GM10266 (cell line): ENCODE measurements at regions not wholly inside any gene's neighbourhood (a gene's known extent, or its start where the extent isn't known, plus 50 kb on each side); places are given as distances from the start of the nearest gene placed in this dataset.
"Not testable (repeated sequence)": the region's sequence is repeated elsewhere in the genome, so short reads cannot be mapped to it uniquely, and the experiment has no call there.

Experiments
- DNase-seq: peaks from one replicate; pipeline ENCODE4 v3.0.0; 2012; ENCODE audit errors: extremely low spot score
- TF ChIP-seq, protein P1 (sequence below): IDR thresholded peaks from 2 replicates; pipeline ENCODE4 v1.5.1; 2012; ENCODE audit warnings: mild to moderate bottlenecking, low read depth; ENCODE audit not compliant: control insufficient read depth, insufficient read depth; ENCODE audit errors: missing control alignments

DNA sequence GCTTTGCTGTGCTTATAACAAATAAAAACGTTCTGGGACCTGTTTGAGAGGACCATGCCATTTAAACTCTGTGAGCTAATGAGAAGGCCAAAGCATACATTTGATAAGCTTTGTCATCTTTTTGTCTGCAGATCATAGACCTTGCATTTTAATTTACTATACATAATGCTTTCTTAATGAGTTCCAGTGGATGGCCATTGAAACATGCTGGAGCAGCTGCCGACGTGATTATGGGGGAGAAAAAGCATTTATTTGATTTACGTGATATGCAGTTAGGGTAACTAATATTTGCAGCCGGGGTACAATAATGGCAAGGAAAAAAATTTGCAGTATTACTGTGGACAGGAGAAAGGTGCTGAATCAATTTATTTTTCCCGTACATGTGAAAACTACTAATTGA, 240.2 kb downstream of the FAT3 start:
- TF ChIP-seq, protein P1, sequence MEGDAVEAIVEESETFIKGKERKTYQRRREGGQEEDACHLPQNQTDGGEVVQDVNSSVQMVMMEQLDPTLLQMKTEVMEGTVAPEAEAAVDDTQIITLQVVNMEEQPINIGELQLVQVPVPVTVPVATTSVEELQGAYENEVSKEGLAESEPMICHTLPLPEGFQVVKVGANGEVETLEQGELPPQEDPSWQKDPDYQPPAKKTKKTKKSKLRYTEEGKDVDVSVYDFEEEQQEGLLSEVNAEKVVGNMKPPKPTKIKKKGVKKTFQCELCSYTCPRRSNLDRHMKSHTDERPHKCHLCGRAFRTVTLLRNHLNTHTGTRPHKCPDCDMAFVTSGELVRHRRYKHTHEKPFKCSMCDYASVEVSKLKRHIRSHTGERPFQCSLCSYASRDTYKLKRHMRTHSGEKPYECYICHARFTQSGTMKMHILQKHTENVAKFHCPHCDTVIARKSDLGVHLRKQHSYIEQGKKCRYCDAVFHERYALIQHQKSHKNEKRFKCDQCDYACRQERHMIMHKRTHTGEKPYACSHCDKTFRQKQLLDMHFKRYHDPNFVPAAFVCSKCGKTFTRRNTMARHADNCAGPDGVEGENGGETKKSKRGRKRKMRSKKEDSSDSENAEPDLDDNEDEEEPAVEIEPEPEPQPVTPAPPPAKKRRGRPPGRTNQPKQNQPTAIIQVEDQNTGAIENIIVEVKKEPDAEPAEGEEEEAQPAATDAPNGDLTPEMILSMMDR, result no peak
- DNase-seq, result no peak

GRCh38 chr11:92465410-92465809, 240.8 kb downstream of the FAT3 start:
- not testable (repeated sequence) for DNase-seq

GRCh38 chr11:92473736-92474135, 249.1 kb downstream of the FAT3 start:
- TF ChIP-seq, protein P1, result no peak
- DNase-seq, result no peak

DNA sequence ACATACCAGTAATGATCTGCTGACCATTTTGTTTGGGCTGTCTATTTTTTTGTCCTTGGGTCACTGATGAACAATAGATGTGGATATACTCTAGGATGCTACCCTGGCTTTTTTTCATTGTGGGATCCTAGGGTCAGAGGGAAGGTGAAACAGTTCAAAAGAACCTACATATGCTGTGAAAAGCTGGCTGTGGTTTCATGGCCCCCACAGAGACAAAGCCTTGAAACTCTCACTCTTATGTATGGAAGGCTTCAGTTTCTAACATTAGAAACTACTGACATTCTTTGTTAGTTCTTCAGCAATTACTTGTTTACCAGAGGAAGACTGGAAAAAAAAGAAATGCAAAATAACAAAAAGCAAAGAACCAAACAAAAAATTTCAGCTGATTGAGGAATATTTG, 250.7 kb downstream of the FAT3 start:
- DNase-seq, result no peak
- TF ChIP-seq, protein P1, result no peak

- TF ChIP-seq, protein P1, result no peak
- DNase-seq, result no peak
These were observed 251.2 kb downstream of the FAT3 start for GRCh38 chr11:92475819-92476218.

- TF ChIP-seq, protein P1, result no peak
- no peak for DNase-seq
These were observed 253.1 kb downstream of the FAT3 start for GRCh38 chr11:92477686-92478085.

DNA sequence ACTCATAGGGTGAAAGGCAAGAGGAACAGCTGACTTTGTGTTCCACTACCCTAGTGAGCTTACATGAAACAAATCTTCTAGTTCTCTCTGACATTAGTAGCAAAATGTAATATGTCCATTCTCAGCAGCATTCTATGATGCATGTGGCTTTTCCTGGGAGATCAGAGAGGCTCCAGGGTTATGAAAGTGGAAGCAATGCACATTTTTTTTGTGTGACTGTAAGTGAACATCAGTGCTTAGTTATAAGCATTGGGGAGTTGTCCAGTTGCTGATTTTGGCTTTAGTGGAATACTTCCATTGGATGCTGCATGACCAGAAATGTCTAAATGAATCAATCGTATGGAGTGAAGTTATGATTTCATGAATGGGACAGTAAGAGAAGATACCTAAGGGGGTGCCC, 255.9 kb downstream of the FAT3 start:
- TF ChIP-seq, protein P1, result no peak
- no peak for DNase-seq

GRCh38 chr11:92482492-92483060, 258.0 kb downstream of the FAT3 start:
- TF ChIP-seq, protein P1, result no peak
- no peak for DNase-seq
